PC-3 (cell line): ENCODE measurements at regions not wholly inside any gene's neighbourhood (a gene's known extent, or its start where the extent isn't known, plus 50 kb on each side); places are given as distances from the start of the nearest gene placed in this dataset.

Experiments used
- ATAC-seq: fragments of 200-7000 bp; cut with Tn5 transposase; 2 replicates; pipeline ENCODE4 v1.9.1; 2020; ENCODE audit warnings: mild to moderate bottlenecking, moderate library complexity
- BruUV-seq: library from RNA; stranded (reverse); fragments of 400-500 nt; replicated peaks from 2 replicates; lab custom pipeline; 2021; lab: Mats Ljungman, UMichigan
- CTCF ChIA-PET: fragments of 300-600 bp; sonication (Branson Sonifier 250); formaldehyde crosslinking; loops from one replicate; lab custom pipeline; 2022; ENCODE audit warnings: antibody characterized with exemption; lab: Charles Lee
- POLR2A ChIA-PET: fragments of 300-600 bp; sonication (Branson Sonifier 250); formaldehyde crosslinking; loops from one replicate; lab custom pipeline; 2022; ENCODE audit warnings: antibody characterized with exemption; ENCODE audit not compliant: unreplicated experiment; lab: Charles Lee
- DNase-seq: peaks from one replicate; pipeline ENCODE4 v3.0.0-alpha.2; 2015
- H2AFZ ChIP-seq: fragments of 300-600 bp; sonication (generic); 2 replicates; pipeline ENCODE4 v1.6.0; 2016; ENCODE audit warnings: antibody characterized with exemption, low read length
- H3F3A ChIP-seq: fragments of 300-600 bp; sonication (generic); one replicate; pipeline ENCODE4 v1.6.0; 2017; ENCODE audit warnings: antibody characterized with exemption, low read length, control low read depth, mild to moderate bottlenecking; ENCODE audit not compliant: unreplicated experiment
- H3K27ac ChIP-seq: fragments of 300-600 bp; sonication (generic); 2 replicates; pipeline ENCODE4 v1.5.1; 2016; ENCODE audit warnings: mild to moderate bottlenecking, low read length
- H3K27me3 ChIP-seq: fragments of 300-600 bp; sonication (generic); 2 replicates; pipeline ENCODE4 v1.6.1; 2016; ENCODE audit warnings: low read length, mixed read lengths
- H3K36me3 ChIP-seq: fragments of 300-600 bp; sonication (generic); 2 replicates; pipeline ENCODE4 v1.6.1; 2016; ENCODE audit warnings: low read depth, mixed run types, low read length, mixed read lengths
- H3K4me1 ChIP-seq: fragments of 300-600 bp; sonication (generic); 2 replicates; pipeline ENCODE4 v1.5.1; 2016; ENCODE audit warnings: low read length; ENCODE audit not compliant: insufficient read depth
- H3K4me2 ChIP-seq: fragments of 300-600 bp; sonication (generic); 2 replicates; pipeline ENCODE4 v1.6.0; 2016; ENCODE audit warnings: low read length
- H3K4me3 ChIP-seq: fragments of 300-600 bp; sonication (generic); 2 replicates; pipeline ENCODE4 v1.5.1; 2016; ENCODE audit warnings: mild to moderate bottlenecking, low read length, mixed read lengths
- H3K79me2 ChIP-seq: fragments of 300-600 bp; sonication (generic); 2 replicates; pipeline ENCODE4 v1.6.1; 2017; ENCODE audit warnings: low read length, mixed read lengths
- H3K9ac ChIP-seq: fragments of 300-600 bp; sonication (generic); 2 replicates; pipeline ENCODE4 v1.6.0; 2016; ENCODE audit warnings: mild to moderate bottlenecking, low read length
- H3K9me2 ChIP-seq: fragments of 300-600 bp; sonication (generic); replicated peaks from 2 replicates; pipeline ENCODE4 v1.6.1; 2016; ENCODE audit warnings: mixed run types, low read length, mixed read lengths
- H3K9me3 ChIP-seq: fragments of 300-600 bp; sonication (generic); 2 replicates; pipeline ENCODE4 v1.6.1; 2016; ENCODE audit warnings: low read length, mixed read lengths
- H4K20me1 ChIP-seq: fragments of 300-600 bp; sonication (generic); 2 replicates; pipeline ENCODE4 v1.6.1; 2016; ENCODE audit warnings: low read length, mixed read lengths
- CTCF ChIP-seq: fragments of 300-600 bp; sonication (generic); conservative IDR thresholded peaks from 2 replicates; pipeline ENCODE4 v1.5.1; 2017; ENCODE audit warnings: antibody characterized with exemption, low read depth, mild to moderate bottlenecking, low read length
- EZH2 ChIP-seq: fragments of 300-600 bp; sonication (generic); IDR thresholded peaks from one replicate; pipeline ENCODE4 v1.6.1; 2017; ENCODE audit warnings: antibody characterized with exemption, mild to moderate bottlenecking, low read length; ENCODE audit not compliant: unreplicated experiment
- EZH2phosphoT487 ChIP-seq: fragments of 300-600 bp; sonication (generic); IDR thresholded peaks from 2 replicates; pipeline ENCODE4 v1.6.1; 2018; ENCODE audit warnings: mild to moderate bottlenecking, antibody characterized with exemption, low read length, borderline replicate concordance
- intact Hi-C: fragments of 100-400 bp; cut with micrococcal nuclease; formaldehyde crosslinking; loops from 2 replicates; pipeline ENCODE4 v1.9.0; 2023

DNA sequence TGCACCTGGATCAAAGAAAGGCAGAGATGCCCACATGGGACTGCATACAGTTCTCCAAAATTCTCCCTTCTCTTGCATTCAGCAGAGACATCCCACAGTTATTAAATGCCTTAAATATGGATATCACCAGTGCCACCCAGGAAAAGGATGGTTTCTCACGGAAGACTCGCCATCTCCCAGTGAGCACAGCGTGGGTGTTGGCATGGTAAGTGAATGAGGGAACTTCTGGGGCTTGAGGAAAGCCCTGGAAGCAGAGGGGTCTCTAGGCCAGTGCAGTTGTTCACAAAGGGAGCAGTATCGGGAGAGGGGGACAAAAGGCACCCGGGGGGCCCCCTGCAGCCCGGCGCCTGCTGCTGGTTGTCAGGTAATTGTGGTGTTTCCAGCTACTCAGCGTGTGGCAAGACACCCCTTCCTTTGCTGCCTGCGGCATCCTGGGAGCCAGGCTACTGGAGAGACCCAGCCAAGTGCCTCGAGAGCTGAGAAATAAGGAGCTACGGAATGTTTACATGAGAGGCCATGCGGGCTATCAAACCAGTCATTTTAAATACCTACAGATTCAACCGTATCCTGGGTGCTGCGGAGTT is 125.4 kb downstream of the PXDC1 start:
- CTCF ChIA-PET: no interaction called here
- H4K20me1 ChIP-seq: no peaks in the 10 kb centered on the region
- no TSS peak for BruUV-seq

DNA sequence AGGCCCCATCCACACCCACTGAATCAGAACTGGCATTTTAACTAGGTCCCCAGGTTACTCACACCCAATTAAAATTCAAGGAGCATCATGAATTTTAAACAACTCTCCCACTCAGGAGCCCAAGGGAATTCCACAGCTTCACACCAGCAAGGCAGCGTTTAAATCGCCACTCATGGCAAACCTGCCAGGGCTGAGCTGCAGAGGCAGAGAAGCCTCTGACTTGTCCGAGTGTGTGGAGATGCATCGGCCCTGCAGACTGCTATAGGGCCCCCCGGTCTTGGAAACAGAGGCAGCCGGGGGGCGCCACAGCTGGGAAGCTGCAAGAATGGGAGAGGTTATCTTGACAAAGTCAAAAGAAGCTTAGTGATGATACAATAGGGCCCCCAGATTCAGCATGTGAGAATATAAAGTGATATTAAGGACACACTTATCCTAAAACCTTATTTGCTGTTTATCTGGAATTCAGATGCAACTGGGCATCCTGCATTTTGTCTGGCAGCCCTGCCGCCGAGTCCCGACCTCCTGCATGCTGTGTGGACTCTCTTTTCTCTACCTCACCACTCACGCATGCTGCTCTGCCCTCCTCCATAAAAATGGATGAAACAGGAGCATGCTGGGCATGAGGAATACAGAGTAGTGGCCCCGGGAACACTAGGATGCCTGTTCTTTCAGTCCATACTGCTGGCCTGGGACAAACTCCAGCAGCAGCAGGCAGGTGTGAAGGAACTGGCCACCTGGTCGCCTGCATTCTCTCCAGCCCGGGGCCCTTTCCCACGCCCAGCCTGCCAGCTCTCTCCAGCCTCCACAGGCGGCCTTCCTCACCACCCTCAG is 126.1 kb downstream of the PXDC1 start:
- Histone ChIP-seq H3K9me3 (no peaks in the 10 kb centered on the region), H4K20me1 (no peaks in the 10 kb centered on the region), H3K9me2 (no peaks in the 10 kb centered on the region), H3K4me2 (no peak overlapping the region), H3K36me3 (no peaks in the 10 kb centered on the region), H3K9ac (no peak overlapping the region), H3K79me2 (no peaks in the 10 kb centered on the region), H2AFZ (no peak overlapping the region), H3F3A (no peaks in the 10 kb centered on the region), H3K27ac (no peak overlapping the region), H3K27me3 (0 out of 2 replicates have a peak, but pooled peaks cover 3% of the 10 kb centered on the region), H3K4me3 (no peak overlapping the region), H3K4me1 (no peaks in the 10 kb centered on the region)
- DNase-seq (no peak), ATAC-seq (no peak)
- intact Hi-C loops: no loop called here
- CTCF ChIA-PET: no interaction called here
- POLR2A ChIA-PET: no interaction called here
- no TSS peak for BruUV-seq
- TF ChIP-seq EZH2phosphoT487 (no peak), EZH2 (no peak), CTCF (no peak)

More for the DNA sequence above, 125.4 kb downstream of the PXDC1 start:
- DNase-seq (no peak), ATAC-seq (no peak)
- Histone ChIP-seq H3K36me3 (no peaks in the 10 kb centered on the region), H3K79me2 (no peaks in the 10 kb centered on the region), H3K27ac (no peak overlapping the region), H3K4me2 (no peak overlapping the region), H3K9me2 (no peaks in the 10 kb centered on the region), H3K4me1 (no peaks in the 10 kb centered on the region), H3F3A (no peaks in the 10 kb centered on the region), H3K9me3 (no peaks in the 10 kb centered on the region), H3K4me3 (no peak overlapping the region), H3K9ac (no peak overlapping the region), H3K27me3 (0 out of 2 replicates have a peak, but pooled peaks cover 3% of the 10 kb centered on the region), H2AFZ (no peak overlapping the region)
- TF ChIP-seq EZH2 (no peak), CTCF (no peak), EZH2phosphoT487 (no peak)
- intact Hi-C loops: no loop called here
- POLR2A ChIA-PET: no interaction called here
